HL-60 (cell line): ENCODE measurements at regions not wholly inside any gene's neighbourhood (a gene's known extent, or its start where the extent isn't known, plus 50 kb on each side); places are given as distances from the start of the nearest gene placed in this dataset.
"Not testable (repeated sequence)": the region's sequence is repeated elsewhere in the genome, so short reads cannot be mapped to it uniquely, and the experiment has no call there.

Experiments
- GABPA ChIP-seq: IDR thresholded peaks from 2 replicates; pipeline ENCODE4 v1.6.1; 2012; ENCODE audit warnings: low read depth
- POLR2AphosphoS5 ChIP-seq: IDR thresholded peaks from 2 replicates; pipeline ENCODE4 v1.6.1; 2012; ENCODE audit warnings: low read depth
- SPI1 ChIP-seq: IDR thresholded peaks from 2 replicates; pipeline ENCODE4 v1.6.1; 2012; ENCODE audit warnings: low read depth, mild to moderate bottlenecking, borderline replicate concordance
- TF ChIP-seq, protein P1 (sequence below): IDR thresholded peaks from one replicate; pipeline ENCODE4 v1.5.1; 2011; ENCODE audit warnings: low read length, control low read depth, inconsistent platforms; ENCODE audit not compliant: insufficient read depth
- TF ChIP-seq, protein P2 (sequence below): IDR thresholded peaks from 2 replicates; pipeline ENCODE4 v1.6.1; 2012; ENCODE audit warnings: low read depth; ENCODE audit not compliant: insufficient replicate concordance

DNA sequence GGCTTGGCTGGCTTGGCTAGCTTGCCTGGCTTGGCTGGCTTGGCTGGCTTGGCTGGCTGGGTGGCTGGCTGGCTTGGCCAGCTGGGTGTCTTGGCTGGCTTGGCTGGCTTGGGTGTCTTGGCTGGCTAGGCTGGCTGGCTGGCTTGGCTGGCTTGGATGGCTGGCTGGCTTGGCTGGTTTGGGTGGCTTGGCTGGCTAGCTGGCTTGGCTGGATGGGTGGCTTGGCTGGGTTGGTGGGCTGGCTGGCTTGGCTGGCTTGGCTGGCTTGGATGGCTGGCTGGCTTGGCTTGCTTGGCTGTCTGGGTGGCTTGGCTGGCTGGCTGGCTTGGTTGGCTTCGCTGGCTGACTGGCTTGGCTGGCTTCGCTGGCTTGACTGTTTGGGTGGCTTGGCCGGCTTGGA is 242.3 kb upstream of the POTEB2 start:
- TF ChIP-seq, protein P1, sequence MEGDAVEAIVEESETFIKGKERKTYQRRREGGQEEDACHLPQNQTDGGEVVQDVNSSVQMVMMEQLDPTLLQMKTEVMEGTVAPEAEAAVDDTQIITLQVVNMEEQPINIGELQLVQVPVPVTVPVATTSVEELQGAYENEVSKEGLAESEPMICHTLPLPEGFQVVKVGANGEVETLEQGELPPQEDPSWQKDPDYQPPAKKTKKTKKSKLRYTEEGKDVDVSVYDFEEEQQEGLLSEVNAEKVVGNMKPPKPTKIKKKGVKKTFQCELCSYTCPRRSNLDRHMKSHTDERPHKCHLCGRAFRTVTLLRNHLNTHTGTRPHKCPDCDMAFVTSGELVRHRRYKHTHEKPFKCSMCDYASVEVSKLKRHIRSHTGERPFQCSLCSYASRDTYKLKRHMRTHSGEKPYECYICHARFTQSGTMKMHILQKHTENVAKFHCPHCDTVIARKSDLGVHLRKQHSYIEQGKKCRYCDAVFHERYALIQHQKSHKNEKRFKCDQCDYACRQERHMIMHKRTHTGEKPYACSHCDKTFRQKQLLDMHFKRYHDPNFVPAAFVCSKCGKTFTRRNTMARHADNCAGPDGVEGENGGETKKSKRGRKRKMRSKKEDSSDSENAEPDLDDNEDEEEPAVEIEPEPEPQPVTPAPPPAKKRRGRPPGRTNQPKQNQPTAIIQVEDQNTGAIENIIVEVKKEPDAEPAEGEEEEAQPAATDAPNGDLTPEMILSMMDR = not testable (repeated sequence)
- TF ChIP-seq POLR2AphosphoS5, SPI1, GABPA: not testable (repeated sequence)
- TF ChIP-seq, protein P2, sequence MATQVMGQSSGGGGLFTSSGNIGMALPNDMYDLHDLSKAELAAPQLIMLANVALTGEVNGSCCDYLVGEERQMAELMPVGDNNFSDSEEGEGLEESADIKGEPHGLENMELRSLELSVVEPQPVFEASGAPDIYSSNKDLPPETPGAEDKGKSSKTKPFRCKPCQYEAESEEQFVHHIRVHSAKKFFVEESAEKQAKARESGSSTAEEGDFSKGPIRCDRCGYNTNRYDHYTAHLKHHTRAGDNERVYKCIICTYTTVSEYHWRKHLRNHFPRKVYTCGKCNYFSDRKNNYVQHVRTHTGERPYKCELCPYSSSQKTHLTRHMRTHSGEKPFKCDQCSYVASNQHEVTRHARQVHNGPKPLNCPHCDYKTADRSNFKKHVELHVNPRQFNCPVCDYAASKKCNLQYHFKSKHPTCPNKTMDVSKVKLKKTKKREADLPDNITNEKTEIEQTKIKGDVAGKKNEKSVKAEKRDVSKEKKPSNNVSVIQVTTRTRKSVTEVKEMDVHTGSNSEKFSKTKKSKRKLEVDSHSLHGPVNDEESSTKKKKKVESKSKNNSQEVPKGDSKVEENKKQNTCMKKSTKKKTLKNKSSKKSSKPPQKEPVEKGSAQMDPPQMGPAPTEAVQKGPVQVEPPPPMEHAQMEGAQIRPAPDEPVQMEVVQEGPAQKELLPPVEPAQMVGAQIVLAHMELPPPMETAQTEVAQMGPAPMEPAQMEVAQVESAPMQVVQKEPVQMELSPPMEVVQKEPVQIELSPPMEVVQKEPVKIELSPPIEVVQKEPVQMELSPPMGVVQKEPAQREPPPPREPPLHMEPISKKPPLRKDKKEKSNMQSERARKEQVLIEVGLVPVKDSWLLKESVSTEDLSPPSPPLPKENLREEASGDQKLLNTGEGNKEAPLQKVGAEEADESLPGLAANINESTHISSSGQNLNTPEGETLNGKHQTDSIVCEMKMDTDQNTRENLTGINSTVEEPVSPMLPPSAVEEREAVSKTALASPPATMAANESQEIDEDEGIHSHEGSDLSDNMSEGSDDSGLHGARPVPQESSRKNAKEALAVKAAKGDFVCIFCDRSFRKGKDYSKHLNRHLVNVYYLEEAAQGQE = not testable (repeated sequence)
